ENCODE measurements at regions not wholly inside any gene's neighbourhood (a gene's known extent, or its start where the extent isn't known, plus 50 kb on each side); places are given as distances from the start of the nearest gene placed in this dataset.

- TF ChIP-seq ZNF143 (CRISPR knock-in tag; IDR thresholded peaks at IDR 0.05), result no peak
- TF ChIP-seq ZFP36 (IDR thresholded peaks at IDR 0.05; ENCODE audit: low read depth, low read length, partially characterized antibody), result no peak
- TF ChIP-seq ZNF121 (CRISPR knock-in tag; conservative IDR thresholded peaks at IDR 0.05), result no peak
These were observed 358.5 kb upstream of the AKR1E2 start (continued) for GRCh38 chr10:4467481-4467880.

DNA sequence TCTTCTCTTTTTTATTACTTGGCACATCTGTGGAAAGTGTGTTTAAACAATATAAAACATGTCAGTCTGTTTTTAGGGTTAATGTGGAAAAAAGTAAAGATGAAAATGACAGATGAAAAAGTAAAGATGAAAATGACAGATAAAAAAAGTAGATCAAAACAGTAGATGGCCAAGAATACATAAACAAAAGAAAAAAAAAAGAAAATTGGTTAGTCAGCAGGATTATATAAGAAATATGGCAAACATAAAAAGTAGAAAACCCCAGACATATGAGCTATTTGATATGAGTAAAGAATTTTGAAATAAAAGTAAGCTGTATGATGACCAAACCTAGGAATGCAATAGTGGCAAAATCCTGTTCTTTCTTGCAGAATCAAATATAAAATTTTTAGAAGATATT is 365.7 kb upstream of the AKR1E2 start:
- no peaks in the 10 kb centered on the region for H4K20me1 ChIP-seq (replicated peaks; ENCODE audit: control insufficient read depth, insufficient read depth, low read length)
- H3K9me3 ChIP-seq (replicated peaks; ENCODE audit: control insufficient read depth, insufficient read depth, low read depth, low read length), result no peaks in the 10 kb centered on the region
- FAIRE-seq, result no peak
- in situ Hi-C loops (cut with MboI) (no loop called here), intact Hi-C loops (cut with micrococcal nuclease) (no loop called here)
- no peak overlapping the region for H3K9ac ChIP-seq (ENCODE audit: insufficient read depth in 1 of 2, low read depth in 2 of 2, low read length in 2 of 2)
- H3K36me3 ChIP-seq (ENCODE audit: control insufficient read depth, insufficient read depth, low read length), result no peaks in the 10 kb centered on the region
- H3K4me1 ChIP-seq (replicated peaks in 1 of 2; ENCODE audit: control insufficient read depth in 2 of 2, insufficient read depth in 2 of 2, low read length in 2 of 2), result no peaks in the 10 kb centered on the region
- H3K4me2 ChIP-seq (ENCODE audit: insufficient read depth, low read length), result no peak overlapping the region
- BruUV-seq (replicated peaks), result no TSS peak
- no peak for DNase-seq (ENCODE audit: extremely low read depth in 1 of 4, low spot score in 3 of 4)
- H3K79me2 ChIP-seq (ENCODE audit: control insufficient read depth, insufficient read depth, low read length), result no peaks in the 10 kb centered on the region
- no peak overlapping the region for H3K4me3 ChIP-seq
- TF ChIP-seq ILK (tag; IDR thresholded peaks at IDR 0.05; ENCODE audit: borderline replicate concordance, low read depth) (no peak), ZNF316 (IDR thresholded peaks at IDR 0.05) (peak; percentile 75)
- POLR2A ChIA-PET, result interaction anchor here (0.6 kb wide), 1 partner anchor 1547 kb away, joined by 5 read pairs; no protein-coding TSS in a partner anchor
- no peaks in the 10 kb centered on the region for H3K9me1 ChIP-seq (ENCODE audit: control insufficient read depth, insufficient read depth, low read length)
- ATAC-seq, result no peak
- CTCF ChIA-PET (ENCODE audit: low intra/inter-chr PET ratio), result no interaction called here
- no peak overlapping the region for H3K27ac ChIP-seq (ENCODE audit: extremely low read depth, low read depth, low read length)
- no peak overlapping the region for H2AFZ ChIP-seq (ENCODE audit: low read depth, low read length)
- H3K27me3 ChIP-seq (ENCODE audit: control insufficient read depth in 2 of 2, insufficient read depth in 2 of 2, low read length in 2 of 2), result peaks cover 7 to 8% of the 10 kb centered on the region in 2 experiments; a peak in 3 of 5 replicates

GRCh38 chr10:4459531-4459930 is 366.5 kb upstream of the AKR1E2 start:
- no peaks in the 10 kb centered on the region for H3K9me1 ChIP-seq (ENCODE audit: control insufficient read depth, insufficient read depth, low read length)
- peaks cover 7 to 8% of the 10 kb centered on the region in 2 experiments; a peak in 3 of 5 replicates for H3K27me3 ChIP-seq (ENCODE audit: control insufficient read depth in 2 of 2, insufficient read depth in 2 of 2, low read length in 2 of 2)
- H3K4me2 ChIP-seq (ENCODE audit: insufficient read depth, low read length), result no peak overlapping the region
- no peaks in the 10 kb centered on the region for H4K20me1 ChIP-seq (replicated peaks; ENCODE audit: control insufficient read depth, insufficient read depth, low read length)
- H3K9ac ChIP-seq (ENCODE audit: insufficient read depth in 1 of 2, low read depth in 2 of 2, low read length in 2 of 2), result no peak overlapping the region
- H3K36me3 ChIP-seq (ENCODE audit: control insufficient read depth, insufficient read depth, low read length), result no peaks in the 10 kb centered on the region
- CTCF ChIA-PET (ENCODE audit: low intra/inter-chr PET ratio), result no interaction called here
- no peak overlapping the region for H2AFZ ChIP-seq (ENCODE audit: low read depth, low read length)
- no peak overlapping the region for H3K27ac ChIP-seq (ENCODE audit: extremely low read depth, low read depth, low read length)
- DNase-seq (ENCODE audit: extremely low read depth in 1 of 4, low spot score in 3 of 4), result no peak
- WGBS (ENCODE audit: insufficient coverage, low coverage, missing lambda C conversion rate), result 0% methylated on average over 5 of the region's 5 CpGs
- no TSS peak for BruUV-seq (replicated peaks)
- no peak for ATAC-seq
- FAIRE-seq, result no peak
- H3K4me3 ChIP-seq, result no peak overlapping the region
- H3K4me1 ChIP-seq (replicated peaks in 1 of 2; ENCODE audit: control insufficient read depth in 2 of 2, insufficient read depth in 2 of 2, low read length in 2 of 2), result no peaks in the 10 kb centered on the region
- POLR2A ChIA-PET, result no interaction called here
- intact Hi-C loops (cut with micrococcal nuclease), result no loop called here
- no peaks in the 10 kb centered on the region for H3K79me2 ChIP-seq (ENCODE audit: control insufficient read depth, insufficient read depth, low read length)
- in situ Hi-C loops (cut with MboI), result no loop called here
- H3K9me3 ChIP-seq (replicated peaks; ENCODE audit: control insufficient read depth, insufficient read depth, low read depth, low read length), result no peaks in the 10 kb centered on the region
- TF ChIP-seq MEF2D (tag; conservative IDR thresholded peaks at IDR 0.05; ENCODE audit: low read depth) (no peak), FOS (IDR thresholded peaks at IDR 0.05; ENCODE audit: extremely low read depth, insufficient read length) (no peak), SIN3A (IDR thresholded peaks at IDR 0.05; ENCODE audit: borderline replicate concordance in 2 of 2, control insufficient read depth in 1 of 2, low read depth in 2 of 2, low read length in 2 of 2) (no peak), POLR3G (IDR thresholded peaks at IDR 0.05; ENCODE audit: extremely low read depth, insufficient read length, insufficient replicate concordance) (no peak), NELFE (IDR thresholded peaks at IDR 0.05; ENCODE audit: insufficient read depth, insufficient read length) (no peak), ZNF644 (tag; IDR thresholded peaks at IDR 0.05; ENCODE audit: low read depth) (no peak), ERF (CRISPR knock-in tag; IDR thresholded peaks at IDR 0.05) (no peak), ZNF324 (CRISPR knock-in tag; IDR thresholded peaks at IDR 0.05) (no peak), SMAD4 (CRISPR knock-in tag; conservative IDR thresholded peaks at IDR 0.05) (no peak), ASH1L (IDR thresholded peaks at IDR 0.05; ENCODE audit: borderline replicate concordance, low read depth, partially characterized antibody) (no peak), ZNF551 (CRISPR knock-in tag; IDR thresholded peaks at IDR 0.05) (no peak), ZNF311 (CRISPR knock-in tag; IDR thresholded peaks at IDR 0.05) (no peak), JUNB (CRISPR knock-in tag; conservative IDR thresholded peaks at IDR 0.05) (no peak)

Data from K562 (cell line).